T47D (cell line): ENCODE measurements at regions not wholly inside any gene's neighbourhood (a gene's known extent, or its start where the extent isn't known, plus 50 kb on each side); places are given as distances from the start of the nearest gene placed in this dataset.
"Not testable (repeated sequence)": the region's sequence is repeated elsewhere in the genome, so short reads cannot be mapped to it uniquely, and the experiment has no call there.

Experiments
- DNase-seq, 2 experiments: peaks; one replicate each; pipeline versions ENCODE4 v3.0.0 to v3.0.0-alpha.2; 2011 to 2012; ENCODE audit warnings: low read depth in 1 of 2, low spot score in 1 of 2
- JUND ChIP-seq: IDR thresholded peaks from 2 replicates; pipeline ENCODE4 v1.6.1; 2012; ENCODE audit warnings: low read depth
- in situ Hi-C: cut with HindIII; loops from 2 replicates; pipeline ENCODE4 v1.10.0; 2016; ENCODE audit warnings: low sequenced_read_pairs, low pct_unique_long_range_greater_than_20kb

DNA sequence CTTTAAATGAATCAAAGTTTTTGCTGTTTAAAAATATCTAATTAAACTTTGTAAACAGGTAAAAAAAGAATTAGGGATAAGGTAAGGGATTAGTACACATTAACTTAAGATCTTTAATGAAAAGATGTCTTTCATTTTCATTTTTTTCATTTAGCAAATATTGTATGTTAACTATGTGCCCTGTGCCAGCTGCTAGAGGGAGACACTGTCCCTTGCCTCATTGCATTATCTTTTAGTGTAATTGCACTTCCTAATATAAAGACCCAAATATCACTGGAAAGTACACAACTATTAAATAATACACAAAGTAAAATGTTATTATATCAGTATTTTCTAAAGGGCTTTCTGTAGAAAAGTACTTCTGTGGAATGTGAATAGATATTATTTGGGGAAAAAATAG, 102.7 kb downstream of the GPR37 start:
- in situ Hi-C loops = no loop called here
- DNase-seq = no peak
- no peak for TF ChIP-seq JUND

DNA sequence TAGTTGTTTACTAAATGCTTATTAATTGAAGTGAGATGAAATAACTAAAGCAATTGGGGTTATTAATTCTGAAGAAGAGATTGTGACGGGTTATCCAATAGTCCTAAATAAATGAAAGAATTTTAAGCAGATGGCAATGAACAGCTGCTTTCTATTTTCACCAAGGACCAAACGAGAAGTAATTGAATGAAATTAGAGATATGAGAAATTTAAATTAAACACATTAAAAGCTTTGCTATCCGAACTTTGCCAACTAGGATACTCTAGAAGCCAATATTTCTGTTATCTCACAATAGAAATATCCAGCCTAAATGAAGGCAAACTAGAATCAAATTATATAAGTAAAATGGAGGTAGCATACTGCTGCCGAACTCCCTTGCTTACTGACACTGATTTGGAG, 103.2 kb downstream of the GPR37 start:
- TF ChIP-seq JUND = no peak
- in situ Hi-C loops = no loop called here
- no peak for DNase-seq

DNA sequence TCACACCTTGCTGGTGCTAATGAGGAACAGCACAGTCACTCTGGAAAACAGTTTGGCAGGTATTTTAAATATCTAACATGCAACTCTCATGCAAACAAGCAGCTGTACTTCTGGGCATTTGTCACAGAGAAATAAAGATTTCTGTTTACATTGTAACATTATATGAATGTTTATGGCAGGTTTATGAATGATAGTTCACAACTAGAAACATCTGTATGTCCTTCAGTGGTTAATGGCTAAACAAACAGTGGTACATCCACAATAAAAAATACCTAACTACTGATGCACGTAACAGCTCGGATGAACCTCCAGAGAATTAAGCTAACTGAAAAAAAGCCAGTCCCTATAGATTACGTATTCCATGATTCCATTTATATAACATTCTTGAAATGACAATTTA, 109.6 kb downstream of the GPR37 start:
- in situ Hi-C loops = no loop called here
- TF ChIP-seq JUND = no peak
- DNase-seq = no peak

DNA sequence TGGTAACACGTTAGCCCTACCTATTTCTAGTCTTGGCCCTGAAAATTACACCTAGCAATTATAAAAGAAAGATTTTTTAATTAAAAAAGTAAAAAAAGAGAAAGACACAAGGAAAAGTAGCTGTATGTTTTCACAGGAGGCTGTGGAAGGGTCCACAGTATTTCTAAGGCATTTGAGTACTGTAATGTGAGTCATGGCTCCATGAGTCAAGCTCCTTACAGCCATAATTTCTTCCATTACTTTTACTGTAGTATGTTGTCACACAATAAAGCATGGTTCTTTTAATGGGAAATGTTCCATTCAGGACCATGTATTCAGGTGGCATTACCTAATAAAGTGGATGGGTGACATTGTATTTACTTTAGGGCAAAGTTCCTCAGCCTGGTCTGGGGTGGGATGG, 113.4 kb downstream of the GPR37 start:
- no peak for DNase-seq
- in situ Hi-C loops = no loop called here
- TF ChIP-seq JUND = no peak

DNA sequence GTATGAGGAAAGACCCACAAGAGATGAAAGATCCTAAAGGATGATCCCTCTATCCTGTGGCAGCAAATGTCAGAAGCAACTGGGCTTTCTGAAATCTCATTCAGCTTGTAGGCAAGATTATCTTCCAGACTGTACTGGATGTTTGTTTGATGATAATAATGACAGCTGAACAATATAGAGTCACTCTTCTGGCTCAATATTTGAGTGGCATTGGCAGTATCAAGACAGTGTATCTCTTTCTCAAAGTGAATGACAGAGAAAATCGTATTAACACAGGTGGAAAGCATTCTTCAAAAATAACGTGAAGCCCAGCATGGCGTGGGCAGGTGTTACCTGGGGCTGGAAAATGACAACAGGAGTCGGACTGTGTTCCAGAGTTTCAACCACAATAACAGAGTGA, 114.5 kb downstream of the GPR37 start:
- no peak for DNase-seq
- in situ Hi-C loops = no loop called here
- TF ChIP-seq JUND = no peak

DNA sequence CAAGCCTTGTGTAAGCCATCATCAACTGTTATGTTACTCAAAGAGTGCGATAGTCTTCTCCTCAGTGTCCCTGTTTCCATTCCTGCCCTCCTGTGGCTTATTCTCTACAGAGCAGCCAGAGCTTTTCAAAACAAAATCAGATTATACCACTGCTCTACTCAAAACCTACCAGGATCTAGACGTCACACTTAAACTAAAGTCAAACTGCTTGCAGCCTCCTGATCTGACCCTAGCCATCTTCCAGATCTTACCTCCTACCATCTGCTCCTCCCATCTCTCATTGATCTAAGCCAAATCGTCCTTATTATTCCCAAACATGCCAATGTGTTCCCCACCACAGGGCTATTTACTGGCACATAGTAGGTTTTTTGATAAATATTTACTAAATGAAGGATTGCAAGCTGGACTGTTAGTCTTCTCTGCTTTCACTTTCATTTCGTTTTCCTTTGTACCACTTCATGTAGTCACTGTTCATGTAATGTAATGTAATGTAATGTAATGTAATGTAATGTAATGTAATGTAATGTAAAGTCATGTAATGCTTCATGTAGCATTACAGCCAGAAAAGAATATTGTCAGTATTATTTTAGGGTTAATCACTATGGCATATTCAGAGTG, 116.1 kb downstream of the GPR37 start:
- no peak for DNase-seq
- no peak for TF ChIP-seq JUND
- in situ Hi-C loops = no loop called here

DNA sequence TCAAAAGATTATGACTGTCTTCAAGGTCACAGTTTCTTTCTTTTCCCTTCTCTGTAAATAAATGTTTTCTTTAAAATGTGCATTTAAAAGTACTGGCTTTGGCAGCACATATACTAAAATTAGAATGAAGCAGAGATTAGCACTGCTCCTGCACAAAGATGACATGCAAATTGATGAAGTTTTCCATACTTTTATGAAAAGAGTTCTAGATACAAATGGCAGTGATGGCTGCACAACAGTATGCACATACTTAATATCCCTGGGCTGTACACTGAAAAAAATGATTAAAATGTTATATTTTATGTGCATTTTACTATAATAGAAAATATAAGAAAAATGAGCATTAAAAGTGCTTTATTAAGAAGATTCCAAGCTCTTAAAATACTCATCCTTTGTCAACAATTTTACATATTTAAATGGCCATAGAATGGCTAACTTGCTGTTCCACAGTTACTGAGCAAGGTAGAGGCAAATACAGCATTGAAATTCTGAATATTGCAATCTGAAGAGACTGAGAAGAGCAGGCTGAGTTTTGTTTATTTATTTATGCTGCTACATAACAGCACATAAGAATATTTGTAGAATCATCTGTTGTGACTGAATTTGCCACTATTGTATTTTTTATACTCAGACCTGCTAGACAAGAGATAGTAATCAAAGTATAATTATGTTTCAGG, 117.8 kb downstream of the GPR37 start:
- TF ChIP-seq JUND = no peak
- DNase-seq = no peak
- in situ Hi-C loops = no loop called here

DNA sequence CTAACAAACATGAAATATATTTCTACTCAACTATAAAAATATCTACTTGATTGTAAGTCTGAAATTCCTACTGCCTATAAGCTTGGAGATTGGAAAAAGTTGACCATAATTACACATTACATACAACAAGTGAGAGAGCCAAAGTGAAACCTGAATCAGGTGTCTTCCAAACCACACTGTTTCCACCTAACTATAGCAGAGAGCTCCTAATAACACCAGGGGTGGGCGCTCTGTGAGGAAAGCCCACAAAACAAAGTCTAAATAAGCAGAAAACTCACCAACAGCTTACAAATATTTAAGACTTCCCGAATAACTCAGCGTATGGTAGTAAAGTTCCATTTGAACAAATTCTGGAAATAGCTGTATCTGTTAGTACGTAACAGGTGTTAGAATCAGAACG, 119.9 kb downstream of the GPR37 start:
- no peak for TF ChIP-seq JUND
- in situ Hi-C loops = no loop called here
- no peak for DNase-seq

DNA sequence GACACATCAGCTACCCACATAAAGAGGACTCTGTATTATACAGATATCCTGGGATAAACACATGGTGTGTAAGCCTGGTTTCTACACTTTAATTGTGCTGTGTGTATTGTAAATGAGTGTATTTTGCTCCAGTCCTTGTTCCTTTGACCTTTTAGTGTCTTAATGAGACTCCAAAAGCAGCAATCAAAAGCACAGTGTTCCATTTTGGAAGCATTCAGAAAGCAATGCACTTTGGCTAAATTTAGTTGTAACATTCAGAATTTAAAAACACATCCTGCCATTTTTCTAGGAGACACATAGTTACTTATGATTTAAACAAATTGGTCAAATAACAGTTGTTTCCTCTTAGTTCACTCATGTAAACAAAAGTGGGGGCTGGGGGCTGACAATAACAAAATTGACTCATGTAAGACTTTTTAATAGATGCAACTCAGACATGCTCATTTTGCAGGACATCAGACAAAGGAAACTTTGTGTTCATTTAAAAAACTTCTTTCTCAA, 122.2 kb downstream of the GPR37 start:
- in situ Hi-C loops = no loop called here
- no peak for DNase-seq
- TF ChIP-seq JUND = no peak

DNA sequence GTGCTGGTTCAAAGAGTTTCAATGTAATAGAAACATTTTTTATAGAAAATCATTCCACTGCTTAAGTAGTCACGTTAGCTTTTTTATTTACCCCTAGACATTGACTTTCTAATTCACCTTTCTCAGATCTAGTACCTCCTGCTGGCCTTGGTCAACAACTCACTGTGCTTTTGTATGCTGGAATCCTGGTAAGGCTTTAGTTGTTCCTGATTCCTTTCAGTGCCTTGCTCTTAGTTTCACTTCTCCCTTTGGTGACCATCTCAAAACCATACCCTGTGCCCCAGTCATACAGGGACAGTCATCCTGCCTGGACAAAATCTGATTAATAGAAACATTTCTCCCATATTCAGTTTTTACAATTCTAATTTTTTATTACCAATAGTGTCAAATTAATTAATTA, 130.2 kb downstream of the GPR37 start:
- no peak for TF ChIP-seq JUND
- DNase-seq = no peak
- in situ Hi-C loops = no loop called here

DNA sequence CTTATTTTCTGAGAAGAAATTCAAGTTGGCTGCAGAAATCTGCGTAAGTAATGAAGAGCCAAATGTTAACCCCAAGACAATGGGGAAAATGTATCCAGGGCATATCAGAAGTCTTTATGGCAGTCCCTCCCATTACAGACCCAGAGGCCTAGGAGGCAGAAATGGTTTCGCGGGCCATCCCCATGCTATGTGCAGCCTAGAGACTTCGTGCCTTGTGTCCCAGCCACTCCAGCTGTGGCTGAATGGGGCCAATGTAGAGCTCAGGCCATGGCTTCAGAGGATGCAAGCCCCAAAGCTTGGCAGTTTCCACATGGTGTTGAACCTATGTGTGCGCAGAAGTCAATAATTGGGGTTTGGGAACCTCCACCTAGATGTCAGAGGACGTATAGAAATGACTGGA, 131.9 kb downstream of the GPR37 start:
- DNase-seq = no peak
- TF ChIP-seq JUND = no peak
- in situ Hi-C loops = no loop called here

DNA sequence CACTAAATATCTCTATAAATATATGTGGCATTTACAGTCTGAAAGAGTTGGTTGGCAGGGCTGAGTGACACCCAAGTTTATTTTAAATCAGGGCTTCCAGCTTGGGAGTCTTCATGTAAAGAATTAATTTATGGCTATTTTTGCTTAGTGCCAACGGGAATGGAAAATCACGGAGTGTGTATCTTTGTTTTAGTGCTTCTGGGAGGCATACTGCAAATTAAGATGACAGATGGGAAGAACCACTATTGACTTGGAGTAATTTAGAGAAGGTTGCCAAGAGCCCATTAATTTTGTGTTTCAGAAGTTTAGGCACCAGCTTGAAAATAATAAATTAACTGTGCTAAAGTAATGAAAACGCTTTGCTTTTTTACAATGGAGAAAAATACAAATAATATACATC, 135.2 kb downstream of the GPR37 start:
- DNase-seq = no peak
- in situ Hi-C loops = no loop called here
- TF ChIP-seq JUND = no peak

DNA sequence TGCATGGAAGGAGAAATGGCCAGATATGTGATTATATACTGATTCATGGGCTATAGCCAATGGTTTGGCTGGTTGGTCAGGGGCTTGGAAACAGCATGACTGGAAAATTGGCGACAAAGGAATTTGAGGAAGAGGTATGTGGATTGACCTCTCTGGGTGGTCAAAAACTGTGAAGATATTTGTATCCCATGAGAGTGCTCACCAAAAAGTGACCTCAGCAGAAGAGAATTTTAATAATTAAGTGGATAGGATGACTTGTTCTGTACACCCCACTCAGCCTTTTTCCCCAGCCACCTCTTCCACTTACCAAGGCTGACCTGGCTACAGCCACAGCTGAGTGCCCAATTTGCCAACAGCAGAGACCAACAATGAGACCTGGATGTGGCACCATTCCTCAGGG, 146.7 kb downstream of the GPR37 start:
- no peak for TF ChIP-seq JUND
- in situ Hi-C loops = no loop called here
- no peak for DNase-seq

DNA sequence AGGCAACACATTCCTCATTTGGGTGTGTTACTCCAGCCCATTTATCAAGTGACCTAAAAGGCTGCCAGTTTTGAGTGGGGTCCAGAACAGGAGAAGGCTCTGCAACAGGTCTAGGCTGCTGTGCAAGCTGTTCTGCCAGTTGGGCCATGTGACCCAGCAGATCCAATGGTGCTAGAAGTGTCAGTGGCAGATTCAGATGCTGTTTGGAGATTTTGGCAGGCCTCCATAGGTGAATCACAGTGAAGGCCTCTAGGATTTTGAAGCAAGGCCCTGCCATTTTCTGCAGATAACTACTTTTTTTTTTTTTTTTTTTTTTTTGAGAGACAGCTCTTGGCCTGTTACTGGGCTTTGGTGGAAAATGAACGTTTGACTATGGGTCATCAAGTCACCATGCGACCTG, 147.5 kb downstream of the GPR37 start:
- in situ Hi-C loops, DNase-seq: not testable (repeated sequence)
